Right atrium auricular region (tissue), 2 donors: ENCODE measurements at regions not wholly inside any gene's neighbourhood (a gene's known extent, or its start where the extent isn't known, plus 50 kb on each side); places are given as distances from the start of the nearest gene placed in this dataset.

Source experiments
- DNase-seq: peaks from one replicate; pipeline ENCODE4 v3.0.0-alpha.2; 2019; ENCODE audit warnings: low spot score
- H3K27ac ChIP-seq, 2 donors: fragments of 200-600 bp; sonication (generic); 1 replicate in 1 of 2; 2 replicates in 1 of 2; pipeline ENCODE4 v1.5.1; 2016 to 2019
- H3K27me3 ChIP-seq, 2 donors: fragments of 200-600 bp; sonication (generic); one replicate each; pipeline versions ENCODE4 v1.5.1 to v1.6.0; 2017 to 2019
- H3K36me3 ChIP-seq: fragments of 200-600 bp; sonication (generic); one replicate; pipeline ENCODE4 v1.5.1; 2016
- H3K4me1 ChIP-seq, 2 donors: fragments of 200-600 bp; sonication (generic); one replicate each; pipeline versions ENCODE4 v1.5.1 to v1.6.0; 2017 to 2019
- H3K4me3 ChIP-seq, 2 donors: fragments of 200-600 bp; sonication (generic); 1 replicate in 1 of 2; 2 replicates in 1 of 2; pipeline ENCODE4 v1.5.1; 2017 to 2019; ENCODE audit warnings: mild to moderate bottlenecking in 1 of 2, moderate library complexity in 1 of 2
- H3K9me3 ChIP-seq, 2 donors: fragments of 200-600 bp; sonication (generic); one replicate each; pipeline ENCODE4 v1.5.1; 2019
- TF ChIP-seq, protein P1 (sequence below), 2 donors: fragments of 200-600 bp; sonication (generic); IDR thresholded peaks; one replicate each; pipeline ENCODE4 v1.5.1; 2019; ENCODE audit warnings: antibody characterized with exemption in 2 of 2

- no peak for DNase-seq
- Histone ChIP-seq H3K9me3 (no peaks in the 10 kb centered on the region), H3K27ac (no peak overlapping the region), H3K27me3 (no peaks in the 10 kb centered on the region), H3K4me1 (no peaks in the 10 kb centered on the region), H3K4me3 (no peak overlapping the region), H3K36me3 (no peaks in the 10 kb centered on the region)
- TF ChIP-seq, protein P1, sequence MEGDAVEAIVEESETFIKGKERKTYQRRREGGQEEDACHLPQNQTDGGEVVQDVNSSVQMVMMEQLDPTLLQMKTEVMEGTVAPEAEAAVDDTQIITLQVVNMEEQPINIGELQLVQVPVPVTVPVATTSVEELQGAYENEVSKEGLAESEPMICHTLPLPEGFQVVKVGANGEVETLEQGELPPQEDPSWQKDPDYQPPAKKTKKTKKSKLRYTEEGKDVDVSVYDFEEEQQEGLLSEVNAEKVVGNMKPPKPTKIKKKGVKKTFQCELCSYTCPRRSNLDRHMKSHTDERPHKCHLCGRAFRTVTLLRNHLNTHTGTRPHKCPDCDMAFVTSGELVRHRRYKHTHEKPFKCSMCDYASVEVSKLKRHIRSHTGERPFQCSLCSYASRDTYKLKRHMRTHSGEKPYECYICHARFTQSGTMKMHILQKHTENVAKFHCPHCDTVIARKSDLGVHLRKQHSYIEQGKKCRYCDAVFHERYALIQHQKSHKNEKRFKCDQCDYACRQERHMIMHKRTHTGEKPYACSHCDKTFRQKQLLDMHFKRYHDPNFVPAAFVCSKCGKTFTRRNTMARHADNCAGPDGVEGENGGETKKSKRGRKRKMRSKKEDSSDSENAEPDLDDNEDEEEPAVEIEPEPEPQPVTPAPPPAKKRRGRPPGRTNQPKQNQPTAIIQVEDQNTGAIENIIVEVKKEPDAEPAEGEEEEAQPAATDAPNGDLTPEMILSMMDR (IDR thresholded peaks at IDR 0.05) = no peak
Observed at GRCh38 chr5:33048315-33048714, 337.2 kb downstream of the NPR3 start.

- no peak for DNase-seq
- no peaks in the 10 kb centered on the region for H3K4me1 ChIP-seq
- H3K4me3 ChIP-seq = no peak overlapping the region
- H3K27ac ChIP-seq = no peak overlapping the region
- H3K27me3 ChIP-seq = no peaks in the 10 kb centered on the region
- peaks cover 0 to 7% of the 10 kb centered on the region in 2 donors for H3K9me3 ChIP-seq
- TF ChIP-seq, protein P1 (IDR thresholded peaks at IDR 0.05) = no peak
- no peaks in the 10 kb centered on the region for H3K36me3 ChIP-seq
Observed at GRCh38 chr5:33049298-33049697, 338.2 kb downstream of the NPR3 start.

GRCh38 chr5:33049842-33050241, 338.7 kb downstream of the NPR3 start:
- Histone ChIP-seq H3K4me1 (no peaks in the 10 kb centered on the region), H3K27ac (no peak overlapping the region), H3K36me3 (no peaks in the 10 kb centered on the region), H3K27me3 (no peaks in the 10 kb centered on the region), H3K9me3 (peaks cover 0 to 12% of the 10 kb centered on the region in 2 donors), H3K4me3 (no peak overlapping the region)
- TF ChIP-seq, protein P1 (IDR thresholded peaks at IDR 0.05) = no peak
- DNase-seq = no peak

DNA sequence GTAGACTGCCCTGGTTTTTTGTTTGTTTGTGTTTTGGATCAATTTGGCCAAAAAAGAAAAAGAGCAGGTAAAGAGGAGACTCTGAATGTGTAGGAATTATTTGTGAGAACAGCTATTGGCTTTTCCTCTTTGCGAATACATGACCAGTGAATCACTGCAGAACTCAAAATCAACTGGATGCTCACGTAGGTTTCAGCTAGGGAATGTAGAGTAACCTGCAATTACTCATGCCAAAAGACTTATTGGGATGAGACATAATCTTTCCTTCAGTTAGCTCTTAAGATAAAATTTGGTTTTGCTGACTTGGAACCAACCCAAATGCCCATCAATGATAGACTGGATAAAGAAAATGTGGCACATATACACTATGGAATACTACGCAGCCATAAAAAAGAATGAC, 348.0 kb downstream of the NPR3 start:
- Histone ChIP-seq H3K9me3 (peaks cover 0 to 12% of the 10 kb centered on the region in 2 donors), H3K4me1 (no peaks in the 10 kb centered on the region), H3K4me3 (no peak overlapping the region), H3K36me3 (no peaks in the 10 kb centered on the region), H3K27ac (no peak overlapping the region), H3K27me3 (no peaks in the 10 kb centered on the region)
- TF ChIP-seq, protein P1 (IDR thresholded peaks at IDR 0.05) = no peak
- DNase-seq = no peak

DNA sequence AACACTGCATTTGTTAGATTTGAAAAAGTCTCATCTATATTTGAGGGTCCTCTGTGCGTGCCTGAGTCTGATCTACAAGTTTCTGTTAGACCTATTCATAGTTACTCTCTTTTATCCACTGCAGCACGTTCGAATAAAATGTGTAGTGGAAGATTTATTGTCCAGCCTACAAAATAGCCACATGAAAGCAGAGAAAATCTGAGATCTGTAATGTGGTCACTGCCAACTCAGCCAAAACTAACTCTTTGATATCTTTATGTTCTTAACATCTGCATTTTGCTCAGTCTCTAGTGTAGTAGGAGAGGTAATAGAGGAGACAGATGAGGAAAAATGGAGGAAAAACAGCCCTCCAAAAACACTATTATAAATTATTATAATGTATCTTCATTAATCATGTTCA, 354.0 kb downstream of the NPR3 start:
- no peaks in the 10 kb centered on the region for H3K36me3 ChIP-seq
- TF ChIP-seq, protein P1 (IDR thresholded peaks at IDR 0.05) = no peak
- H3K27me3 ChIP-seq = no peaks in the 10 kb centered on the region
- H3K4me3 ChIP-seq = no peak overlapping the region
- DNase-seq = no peak
- no peaks in the 10 kb centered on the region for H3K9me3 ChIP-seq
- no peak overlapping the region for H3K27ac ChIP-seq
- no peaks in the 10 kb centered on the region for H3K4me1 ChIP-seq

DNA sequence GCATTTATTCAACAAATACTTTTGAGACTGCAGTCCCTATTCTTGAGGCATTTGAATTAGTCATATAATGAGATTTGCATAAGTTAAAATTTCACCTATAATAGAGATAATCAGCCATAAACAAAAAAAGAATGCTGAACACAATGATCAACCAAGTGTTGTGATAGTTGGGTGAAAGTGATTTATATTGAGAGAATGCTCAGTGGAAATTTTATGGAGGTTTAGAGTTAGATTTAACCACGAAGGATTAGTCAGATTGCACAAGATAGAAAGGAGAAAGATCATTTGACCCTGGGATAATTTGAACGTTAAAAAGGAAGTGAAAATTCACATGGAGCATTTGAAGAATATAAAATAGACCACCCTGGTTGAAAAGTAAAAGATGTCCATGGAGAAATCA, 356.2 kb downstream of the NPR3 start:
- H3K27ac ChIP-seq = no peak overlapping the region
- TF ChIP-seq, protein P1 (IDR thresholded peaks at IDR 0.05) = no peak
- H3K36me3 ChIP-seq = no peaks in the 10 kb centered on the region
- DNase-seq = no peak
- H3K27me3 ChIP-seq = no peaks in the 10 kb centered on the region
- no peaks in the 10 kb centered on the region for H3K9me3 ChIP-seq
- H3K4me3 ChIP-seq = no peak overlapping the region
- no peaks in the 10 kb centered on the region for H3K4me1 ChIP-seq
